GM18873 (cell line): ENCODE measurements at regions not wholly inside any gene's neighbourhood (a gene's known extent, or its start where the extent isn't known, plus 50 kb on each side); places are given as distances from the start of the nearest gene placed in this dataset.
"Not testable (repeated sequence)": the region's sequence is repeated elsewhere in the genome, so short reads cannot be mapped to it uniquely, and the experiment has no call there.

Experiments
- ATAC-seq: cut with Tn5 transposase; IDR thresholded peaks from one replicate; pipeline ENCODE4 v1.9.1; 2021; ENCODE audit warnings: mild to moderate bottlenecking, moderate library complexity, moderate number of reproducible peaks; ENCODE audit not compliant: unreplicated experiment, low FRiP score

DNA sequence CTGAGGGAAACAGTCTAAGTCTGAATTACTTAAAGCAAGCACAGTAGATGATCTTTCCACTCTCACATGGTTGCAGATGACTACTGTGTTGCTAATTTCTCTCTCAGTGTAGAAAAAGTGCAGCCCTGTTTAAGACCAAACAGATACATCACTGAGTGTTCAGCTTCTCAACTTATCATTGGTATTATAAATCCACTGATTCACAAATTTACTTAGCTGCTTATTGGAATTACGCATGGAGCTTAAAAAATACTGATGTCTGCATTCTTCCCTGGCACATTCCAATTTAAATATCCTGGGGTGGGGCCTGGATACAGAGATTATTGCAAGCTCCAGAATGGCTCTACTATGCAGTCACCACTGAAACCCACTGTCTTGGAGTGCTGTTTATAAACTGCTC is 411.2 kb downstream of the RND3 start:
- ATAC-seq = no peak

DNA sequence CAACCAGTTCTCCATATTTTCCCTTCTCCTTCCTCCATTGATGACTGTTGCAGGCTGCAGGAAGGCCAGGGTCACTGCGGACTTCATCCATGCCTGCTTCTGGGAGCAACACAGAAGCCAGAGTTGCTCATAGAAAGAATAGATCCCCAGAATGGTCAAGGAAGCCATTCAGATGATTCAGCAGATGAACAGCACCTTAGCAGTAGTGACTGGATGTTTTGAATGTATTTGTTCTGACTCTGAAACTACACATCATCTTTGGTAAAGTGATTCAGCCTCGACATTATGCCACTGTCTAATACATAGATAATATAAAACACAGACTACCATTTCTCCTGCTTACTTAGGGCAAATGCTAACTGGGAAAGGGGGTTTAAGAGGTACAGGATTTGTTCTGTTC is 411.6 kb downstream of the RND3 start:
- ATAC-seq = no peak

DNA sequence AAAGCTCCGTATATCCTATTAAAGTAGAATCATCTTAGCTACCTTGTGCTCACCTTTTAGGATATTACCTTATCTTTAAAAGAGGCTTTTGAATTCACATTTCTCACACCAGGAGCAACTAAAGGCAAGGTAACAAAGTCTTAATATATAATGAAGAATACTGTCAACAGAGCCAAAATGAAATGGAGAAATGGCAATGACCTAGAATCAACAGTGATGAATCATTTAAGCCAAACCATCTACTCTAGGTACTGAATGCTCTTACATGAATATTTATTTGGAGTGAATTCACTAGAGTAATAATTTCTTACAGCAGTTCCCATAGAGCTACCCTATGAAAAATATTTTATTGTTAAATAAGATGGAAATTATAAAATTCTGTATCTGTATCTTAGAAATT is 421.0 kb downstream of the RND3 start:
- no peak for ATAC-seq

DNA sequence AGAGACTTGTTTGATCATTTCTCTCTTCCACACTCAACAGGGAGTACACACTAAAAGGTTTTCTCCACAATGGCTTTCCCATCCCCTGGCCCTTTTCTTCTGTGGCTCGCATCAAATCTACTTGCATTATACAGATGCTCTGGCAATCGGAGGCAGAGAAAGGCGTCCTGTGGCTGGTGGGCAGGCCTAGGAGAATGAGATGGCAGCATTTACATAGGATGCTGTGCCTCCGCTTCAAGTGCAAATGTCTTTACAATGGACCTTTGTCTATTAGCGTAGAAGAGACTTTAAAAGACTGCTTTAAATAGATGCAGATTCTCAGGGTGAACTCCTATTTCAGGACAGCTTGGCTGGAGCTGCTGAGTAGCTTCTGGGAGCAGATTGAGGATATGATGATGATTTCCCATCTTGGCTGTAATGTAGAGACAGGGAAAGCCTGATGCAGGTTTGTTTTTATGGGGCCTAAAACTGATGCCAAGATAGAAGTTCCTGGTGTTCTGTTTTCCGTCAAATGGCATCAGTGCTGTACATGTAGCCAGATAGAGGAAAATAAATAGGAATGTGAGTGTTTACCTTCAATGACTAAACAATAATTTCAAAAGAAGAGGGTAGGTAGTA is 423.4 kb downstream of the RND3 start:
- ATAC-seq = no peak

DNA sequence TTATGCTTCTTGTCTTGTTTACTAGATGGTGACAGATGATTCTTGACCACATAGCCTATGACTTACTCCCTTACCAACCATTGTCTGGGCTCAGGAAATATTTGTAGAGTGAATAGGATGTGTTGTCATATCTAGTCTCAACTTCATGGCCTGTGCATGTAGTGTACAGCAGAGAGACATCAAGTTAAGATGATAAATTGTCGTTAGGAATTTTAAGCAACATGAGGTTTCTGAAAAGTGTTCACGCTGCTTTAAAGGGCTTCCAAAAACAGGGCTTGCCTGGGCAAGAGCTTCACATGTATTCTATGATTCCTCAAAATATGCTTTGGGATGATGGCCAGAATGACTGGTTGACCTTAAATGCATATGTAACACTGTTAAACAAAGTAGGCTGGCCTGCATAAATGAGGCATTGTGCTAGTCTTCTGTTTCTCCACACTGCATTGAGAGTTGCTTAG is 424.0 kb downstream of the RND3 start:
- no peak for ATAC-seq

DNA sequence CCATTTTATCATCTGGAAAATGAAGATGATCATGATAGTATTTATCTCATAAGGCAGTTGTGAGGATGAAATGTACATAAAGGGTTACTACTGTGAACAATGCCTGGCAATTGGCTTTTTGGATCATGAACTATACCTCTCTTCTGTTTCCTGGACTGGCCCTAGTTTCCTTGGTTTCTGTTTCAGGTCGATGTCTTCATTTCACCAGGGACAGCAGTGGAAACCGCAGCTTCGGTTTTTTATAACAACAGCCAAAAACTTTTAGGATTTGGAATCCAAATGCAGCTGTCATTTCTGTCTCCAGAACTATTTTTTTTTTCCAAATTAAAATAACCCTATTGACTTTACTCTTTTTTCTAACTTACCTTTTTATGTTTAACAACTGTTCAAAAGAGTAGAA is 425.1 kb downstream of the RND3 start:
- no peak for ATAC-seq

DNA sequence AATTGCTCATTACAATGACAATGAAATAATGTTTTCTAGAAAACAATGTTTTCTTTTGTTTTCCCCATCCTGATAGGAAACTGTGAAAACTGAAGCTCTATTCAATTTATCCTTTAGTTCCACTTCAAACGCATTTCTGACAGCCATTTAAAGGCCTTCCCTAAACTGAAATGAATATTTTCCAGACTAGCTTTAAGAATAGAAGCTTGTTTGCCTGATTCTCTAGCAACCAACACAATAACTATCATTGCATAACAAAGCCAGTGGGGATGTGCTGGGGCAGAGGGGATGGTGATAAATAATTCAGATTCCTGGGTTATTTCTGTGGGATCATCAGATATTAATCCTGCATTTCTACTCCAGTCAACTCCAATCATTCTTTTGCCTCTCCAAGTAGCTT is 427.1 kb downstream of the RND3 start:
- ATAC-seq = no peak

DNA sequence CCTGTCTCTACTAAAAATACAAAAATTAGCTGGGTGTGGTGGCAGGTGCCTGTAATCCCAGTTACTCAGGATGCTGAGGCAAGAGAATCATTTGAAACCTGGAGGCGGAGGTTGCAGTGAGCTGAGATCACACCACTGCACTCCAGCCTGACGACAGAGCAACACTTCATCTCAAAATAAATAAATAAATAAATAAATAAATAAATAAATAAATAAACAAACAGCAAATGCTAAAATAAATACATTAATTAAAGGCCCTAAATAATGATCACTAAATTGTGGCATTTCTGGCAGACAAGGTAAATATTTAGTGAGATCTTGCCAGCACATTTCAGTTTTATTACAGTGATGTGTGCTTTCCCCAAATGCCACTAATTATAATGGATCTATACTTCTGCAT is 427.8 kb downstream of the RND3 start:
- not testable (repeated sequence) for ATAC-seq

DNA sequence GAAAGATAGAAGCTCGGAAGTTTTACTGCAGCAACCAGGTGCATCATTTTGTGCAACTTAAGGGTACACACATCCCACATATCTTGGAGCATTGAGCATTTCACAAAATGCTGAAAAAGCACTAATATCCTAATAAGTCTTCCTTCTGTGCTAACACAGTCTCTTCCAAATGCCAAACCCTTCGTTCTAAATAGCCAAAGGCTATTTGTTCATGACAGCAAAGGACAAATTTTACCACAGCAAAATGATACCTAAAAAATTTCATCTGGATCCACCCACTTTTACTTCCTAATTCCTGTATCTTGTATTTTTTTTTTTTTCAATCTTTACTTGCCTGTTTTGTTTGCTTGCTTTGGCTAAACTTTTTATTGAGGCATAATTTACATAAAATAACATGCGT is 435.0 kb downstream of the RND3 start:
- no peak for ATAC-seq

DNA sequence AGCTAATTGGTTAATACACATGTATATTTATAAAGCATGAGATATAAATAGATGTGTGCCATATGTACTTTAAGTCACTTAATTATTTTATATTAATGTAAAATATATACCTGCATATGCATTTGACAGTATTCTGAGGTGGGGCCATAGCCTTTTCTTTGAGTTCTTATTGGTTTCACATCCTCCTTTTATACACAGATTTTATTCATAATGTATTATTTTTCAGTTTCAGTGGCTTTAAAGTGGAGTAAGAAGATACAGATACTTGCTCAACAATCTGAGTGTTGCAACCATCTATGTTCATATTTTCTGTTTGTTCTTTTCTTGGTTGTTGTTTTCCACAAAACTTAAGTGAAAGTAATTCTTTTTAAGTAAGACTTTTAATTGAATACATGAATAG is 436.5 kb downstream of the RND3 start:
- ATAC-seq = no peak

DNA sequence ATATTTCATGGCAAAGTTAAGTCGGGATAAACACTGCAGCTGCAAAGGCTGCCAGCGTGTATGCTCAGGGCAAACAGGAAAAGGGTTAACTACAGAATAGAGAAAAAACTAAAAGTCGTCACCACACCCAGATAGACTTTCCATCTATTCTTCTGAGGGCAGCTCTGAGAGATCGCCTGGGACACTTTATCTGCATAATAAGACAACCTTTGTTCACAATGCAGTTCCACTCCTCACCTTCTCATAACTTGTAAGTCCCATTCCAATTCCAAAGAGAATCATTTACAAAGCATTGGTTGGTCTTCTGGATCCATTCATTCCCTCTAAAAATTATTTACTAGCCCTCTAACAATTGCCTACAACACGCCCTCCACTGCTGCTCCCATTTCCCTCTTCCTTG is 437.4 kb downstream of the RND3 start:
- no peak for ATAC-seq

DNA sequence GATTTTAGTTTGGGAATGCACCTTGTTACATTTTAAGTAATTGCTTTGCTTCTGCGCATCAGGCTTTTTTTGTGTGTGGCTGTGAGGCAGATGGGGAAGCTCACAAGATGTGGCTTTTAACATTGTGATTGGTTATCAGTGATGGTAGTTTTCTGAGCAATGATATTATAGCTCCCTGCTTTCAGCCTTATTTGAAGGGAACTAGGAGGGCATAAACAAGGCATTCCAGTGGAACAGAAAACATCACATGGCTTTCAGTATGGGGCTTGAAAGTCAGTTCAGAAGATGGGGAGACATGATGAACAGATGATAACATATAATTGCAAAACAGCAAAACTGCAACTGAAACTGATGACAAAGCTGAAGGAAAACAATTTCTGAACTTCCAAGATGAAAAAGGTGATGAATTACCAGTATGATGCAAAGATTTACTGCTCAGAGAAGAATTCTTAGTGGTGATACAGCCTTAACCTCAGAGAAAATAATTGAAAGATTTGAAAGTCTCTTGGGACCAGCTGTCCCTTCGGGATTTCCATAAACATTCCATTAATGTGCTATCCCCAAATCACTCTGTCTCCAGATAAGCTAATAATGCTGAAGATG is 439.7 kb downstream of the RND3 start:
- ATAC-seq = no peak

DNA sequence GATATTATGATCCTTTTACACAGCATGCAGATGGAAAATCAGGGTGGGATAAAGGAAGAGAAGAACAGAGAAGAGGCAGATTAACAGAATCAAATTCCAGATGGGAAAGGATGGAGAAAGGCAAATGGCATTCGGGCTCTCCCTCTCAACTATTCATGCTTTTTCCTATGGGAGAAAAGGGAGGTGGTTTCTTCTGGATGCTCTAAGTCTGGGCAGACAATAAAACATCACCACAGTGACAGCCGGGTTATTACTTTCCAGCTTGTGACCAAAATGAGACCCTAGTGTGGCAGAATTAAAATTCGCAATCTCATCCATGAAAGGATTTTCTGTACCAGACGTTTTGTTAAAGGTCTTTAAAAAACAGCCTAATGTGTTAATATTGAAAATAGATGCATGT is 440.7 kb downstream of the RND3 start:
- no peak for ATAC-seq

DNA sequence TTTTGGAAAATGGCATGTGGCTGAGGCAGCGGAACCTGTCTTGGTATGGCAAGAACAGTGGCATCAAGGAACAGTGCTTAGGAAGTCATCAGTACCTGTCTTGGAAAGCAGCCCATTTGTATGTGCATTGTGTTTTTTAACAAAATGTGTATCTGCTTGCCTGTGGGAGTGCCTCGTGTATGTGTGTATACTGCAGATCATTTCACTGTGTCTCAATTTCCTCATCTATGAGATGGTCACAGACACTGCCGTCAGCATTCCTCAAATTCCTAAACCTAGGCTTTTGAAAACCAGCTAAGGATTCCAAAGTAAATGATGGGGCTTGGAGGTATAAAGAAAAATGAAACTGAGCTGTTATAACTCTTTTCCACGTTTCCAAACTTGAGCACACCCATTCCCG is 441.3 kb downstream of the RND3 start:
- no peak for ATAC-seq

DNA sequence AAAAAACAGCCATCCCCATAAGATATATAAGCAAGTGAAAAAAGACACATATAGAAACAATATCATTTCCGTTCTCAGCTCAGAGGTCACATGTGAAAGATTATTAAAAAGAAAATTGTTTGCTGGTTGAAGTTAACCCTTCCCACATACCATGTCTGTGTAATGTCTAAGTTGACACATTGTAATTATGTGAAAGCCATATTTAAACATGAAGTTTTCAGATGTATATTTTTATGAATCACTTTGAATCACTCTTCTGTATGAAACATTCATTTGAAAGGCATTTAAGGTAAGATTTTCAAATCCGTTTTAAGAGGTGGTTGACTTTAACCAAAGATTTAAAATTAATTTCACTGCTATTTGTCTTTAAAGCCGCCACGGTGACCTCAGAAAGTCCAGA is 441.9 kb downstream of the RND3 start:
- ATAC-seq = no peak

DNA sequence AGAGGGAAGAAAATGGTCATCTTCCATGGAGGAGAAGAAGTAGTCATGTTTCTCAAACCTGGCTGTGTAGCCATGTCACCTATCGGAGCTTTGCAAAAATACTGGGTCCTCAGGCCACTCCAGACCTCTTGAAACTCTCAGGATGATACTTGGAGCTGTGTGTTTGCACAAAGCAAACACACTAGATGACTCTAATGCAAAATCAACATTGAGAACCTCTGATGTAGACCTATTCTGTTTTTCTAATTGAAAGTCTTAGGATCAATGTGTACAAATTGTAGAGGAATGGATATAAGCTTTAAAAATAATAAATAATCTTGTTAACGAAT is 444.3 kb downstream of the RND3 start:
- no peak for ATAC-seq

DNA sequence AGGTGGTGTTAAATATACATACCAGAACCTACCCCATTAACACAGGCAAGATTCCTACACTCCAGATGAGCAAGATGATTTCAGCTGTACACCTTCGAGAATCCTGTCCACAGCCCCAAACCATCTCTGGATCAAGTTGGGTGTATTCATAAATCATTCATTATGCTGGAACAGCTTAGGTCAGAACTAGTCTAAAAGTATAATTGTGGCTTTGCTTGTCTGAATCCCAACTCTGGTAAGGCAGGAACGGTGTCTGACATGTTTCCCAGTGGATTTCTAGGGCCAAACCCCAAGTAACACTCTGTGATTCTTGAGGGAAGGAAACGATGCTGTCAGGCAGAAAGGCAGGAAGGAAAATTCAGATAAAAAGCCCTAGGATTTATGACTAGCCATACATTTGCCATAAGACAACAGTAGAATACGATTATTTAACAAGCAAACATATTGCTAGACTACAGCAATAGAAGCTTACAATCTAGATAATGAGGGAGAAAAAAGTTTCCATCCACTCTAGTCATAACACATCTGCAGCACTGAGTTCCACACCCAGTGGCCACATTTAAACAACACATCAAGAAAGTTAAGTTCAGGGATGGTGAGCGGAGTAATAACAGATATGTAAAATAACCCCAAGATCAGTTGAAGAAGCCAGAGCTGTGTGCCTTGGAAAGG is 444.8 kb downstream of the RND3 start:
- no peak for ATAC-seq

DNA sequence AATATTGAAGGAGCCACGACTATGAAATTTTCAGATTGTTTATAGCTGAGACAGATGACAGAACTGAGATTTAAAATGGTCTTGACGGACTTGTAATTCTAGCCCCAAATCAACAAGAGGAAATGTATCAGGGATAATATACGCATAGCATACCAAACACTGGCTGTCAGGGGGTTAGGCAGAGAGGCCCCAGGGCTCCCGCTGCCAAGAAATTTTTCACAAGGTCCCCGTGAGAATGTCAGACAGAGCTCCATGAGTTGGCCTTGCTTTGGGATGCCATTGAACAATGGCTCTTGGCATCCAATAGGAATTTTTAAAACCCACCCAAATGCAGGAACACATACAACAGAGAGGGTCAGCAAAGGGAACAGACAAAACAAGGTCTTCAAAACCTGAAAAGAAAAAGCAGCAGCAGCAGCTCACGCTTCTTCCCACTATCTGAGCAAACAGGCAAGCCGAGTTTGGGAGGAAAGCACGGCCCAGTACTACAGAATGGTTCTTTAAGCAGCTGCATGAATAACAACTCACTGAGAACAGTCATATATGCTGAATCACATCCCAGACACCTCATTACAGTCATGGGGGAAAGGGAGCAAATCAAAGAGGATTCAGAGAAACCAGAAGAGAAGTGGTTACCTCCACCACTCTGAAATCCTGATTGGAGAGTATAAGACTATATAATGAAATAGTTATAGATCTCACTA is 445.6 kb downstream of the RND3 start:
- no peak for ATAC-seq

DNA sequence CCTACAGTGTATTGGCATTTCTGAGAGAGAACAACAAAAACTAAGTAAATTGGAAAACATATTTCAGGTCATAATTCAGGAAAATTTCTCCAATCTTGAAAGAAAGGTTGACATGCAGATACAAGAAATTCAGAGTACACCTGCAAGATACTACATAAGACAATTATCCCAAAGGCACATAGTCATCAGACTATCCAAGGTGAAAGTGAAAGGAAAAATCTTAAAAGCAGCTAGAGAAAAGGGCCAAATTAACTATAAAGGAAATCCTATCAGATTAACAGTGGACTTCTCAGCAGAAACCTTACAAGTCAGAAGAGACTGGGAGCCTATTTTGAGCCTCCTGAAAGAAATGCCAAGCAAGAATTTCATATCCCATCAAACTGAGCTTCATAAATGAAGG is 449.0 kb upstream of the MMADHC start:
- no peak for ATAC-seq

DNA sequence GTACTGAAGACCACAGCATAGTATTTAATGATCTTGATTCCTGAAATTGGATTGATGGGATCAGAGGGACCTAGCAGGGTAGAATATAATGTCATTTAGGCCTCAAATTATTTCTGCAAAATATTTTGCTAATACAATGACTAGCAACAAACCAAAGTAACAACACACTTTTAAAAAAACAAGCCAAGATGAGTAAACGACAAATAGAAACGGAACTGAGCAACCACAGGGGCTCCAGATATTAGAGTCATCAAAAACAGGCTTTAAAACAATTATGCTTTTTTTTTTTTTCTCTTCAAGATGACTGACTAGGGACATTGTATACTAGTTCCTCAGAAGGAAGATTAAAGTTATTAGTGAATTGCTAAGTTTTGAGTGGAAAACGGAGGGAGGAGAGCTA is 447.1 kb upstream of the MMADHC start:
- no peak for ATAC-seq

DNA sequence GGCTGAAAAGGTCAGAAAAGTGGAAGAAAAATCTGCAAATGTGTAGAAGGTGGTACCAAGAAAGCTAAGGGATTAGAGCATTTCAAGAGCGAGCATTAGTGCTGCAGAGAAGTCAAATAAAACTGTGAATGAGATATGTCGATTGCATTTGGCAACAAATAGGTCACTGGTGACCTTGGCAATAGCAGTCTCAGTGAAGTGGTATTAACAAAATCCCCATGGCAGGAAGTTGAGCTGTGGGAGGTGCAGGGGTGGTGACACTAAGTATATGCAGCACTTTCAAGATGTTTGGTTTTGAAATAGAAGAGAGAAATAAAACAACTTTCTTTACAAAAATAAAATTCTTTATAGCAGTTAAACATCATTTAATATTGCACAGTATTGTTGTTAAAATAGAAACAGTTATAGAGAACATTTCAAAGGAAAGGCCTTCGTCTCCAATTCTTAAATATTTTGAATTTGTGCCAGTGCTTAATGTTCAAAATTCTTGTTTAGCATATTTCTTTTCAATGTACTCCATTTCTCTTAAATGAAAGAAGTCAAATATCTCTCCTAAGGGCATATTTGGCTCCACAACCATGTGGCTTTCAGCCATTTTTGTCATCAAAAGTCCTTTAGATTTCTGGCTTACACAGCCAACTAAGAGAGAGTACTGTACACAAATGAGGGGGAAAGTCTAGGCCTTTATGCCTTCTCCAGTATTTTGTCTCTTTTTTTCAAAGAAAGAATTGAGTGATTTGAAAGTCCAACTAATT is 443.0 kb upstream of the MMADHC start:
- ATAC-seq = no peak
